Psoas muscle (tissue), 7 donors: ENCODE measurements at regions not wholly inside any gene's neighbourhood (a gene's known extent, or its start where the extent isn't known, plus 50 kb on each side); places are given as distances from the start of the nearest gene placed in this dataset.

ENCODE experiments used
- ATAC-seq, 4 donors: fragments of 200-7000 bp; cut with Tn5 transposase; one replicate each; pipeline ENCODE4 v1.9.1; 2020; ENCODE audit warnings: moderate library complexity in 3 of 4, mild to moderate bottlenecking in 2 of 4
- DNase-seq, 2 donors: peaks; one replicate each; pipeline ENCODE4 v3.0.0-alpha.2; 2020
- H3K27ac ChIP-seq: fragments of 200-600 bp; one replicate; pipeline ENCODE4 v1.8.0; 2022
- H3K27me3 ChIP-seq, 3 donors: fragments of 200-600 bp in 1 of 3; one replicate each; pipeline versions ENCODE4 v1.6.1 to v1.8.0; 2013 to 2022; ENCODE audit warnings: low read length in 2 of 3, mild to moderate bottlenecking in 2 of 3, moderate library complexity in 1 of 3; ENCODE audit not compliant: insufficient read depth in 3 of 3
- H3K36me3 ChIP-seq, 2 donors: fragments of 200-600 bp in 1 of 2; one replicate each; pipeline versions ENCODE4 v1.6.1 to v1.8.0; 2013 to 2022; ENCODE audit warnings: low read depth in 1 of 2, mild to moderate bottlenecking in 1 of 2, moderate library complexity in 1 of 2; ENCODE audit not compliant: insufficient read depth in 1 of 2
- H3K4me1 ChIP-seq: fragments of 200-600 bp; one replicate; pipeline ENCODE4 v1.8.0; 2022
- H3K4me3 ChIP-seq: fragments of 200-600 bp; one replicate; pipeline ENCODE4 v1.8.0; 2022; ENCODE audit warnings: mild to moderate bottlenecking
- H3K9me3 ChIP-seq: fragments of 200-600 bp; one replicate; pipeline ENCODE4 v1.8.0; 2022
- WGBS, 3 donors: extraction: QIAGEN DNeasy Blood & Tissue Kit; methylation state at CpG; one replicate each; pipeline versions ENCODE4 v1.1.6 to v1.1.7; 2013; 5-methylcytosine and 5-hydroxymethylcytosine counted together
- intact Hi-C, 2 donors: fragments of 100-400 bp; cut with DNase I; formaldehyde crosslinking; loops; one replicate each; pipeline versions ENCODE4 v1.11.0 to v1.14.2; 2022
- TF ChIP-seq, protein P1 (sequence below): fragments of 200-600 bp; IDR thresholded peaks from one replicate; pipeline ENCODE4 v1.8.0; 2022; ENCODE audit warnings: antibody characterized with exemption
- donor health status: healthy with polysubstance abuse.
- donor health status: DM: no; HTN: no; CAD: no; lungs with moderate emphysema.
- donor health status: Bipolar disorder and iron deficiency.
- donor health status: healthy.
- donor health status: DM: yes; HTN: yes; CAD: no.
- donor health status: DM: no; HTN: no; CAD: no.
- donor health status: DM: yes; HTN: yes; CAD: no.

DNA sequence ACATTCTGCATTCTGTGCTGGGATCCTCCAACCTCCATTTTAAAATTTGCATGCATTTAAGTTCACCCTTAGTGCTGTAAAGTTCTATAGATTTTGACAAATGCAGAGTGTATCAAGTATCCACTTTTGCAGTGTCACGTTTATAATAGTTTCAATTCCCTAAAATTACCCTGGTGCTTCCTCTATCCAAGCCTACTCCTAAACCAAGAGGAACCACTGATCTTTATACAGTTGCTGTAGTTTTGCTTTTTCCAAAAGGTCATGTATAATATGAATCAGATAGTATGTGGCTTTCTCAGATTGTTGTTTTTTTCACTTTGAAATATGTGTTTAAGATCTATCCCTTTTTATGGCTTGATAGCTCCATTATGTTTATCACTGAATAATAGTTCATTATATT, 468.4 kb upstream of the CDH6 start:
- H3K36me3 ChIP-seq, result no peaks in the 10 kb centered on the region

DNA sequence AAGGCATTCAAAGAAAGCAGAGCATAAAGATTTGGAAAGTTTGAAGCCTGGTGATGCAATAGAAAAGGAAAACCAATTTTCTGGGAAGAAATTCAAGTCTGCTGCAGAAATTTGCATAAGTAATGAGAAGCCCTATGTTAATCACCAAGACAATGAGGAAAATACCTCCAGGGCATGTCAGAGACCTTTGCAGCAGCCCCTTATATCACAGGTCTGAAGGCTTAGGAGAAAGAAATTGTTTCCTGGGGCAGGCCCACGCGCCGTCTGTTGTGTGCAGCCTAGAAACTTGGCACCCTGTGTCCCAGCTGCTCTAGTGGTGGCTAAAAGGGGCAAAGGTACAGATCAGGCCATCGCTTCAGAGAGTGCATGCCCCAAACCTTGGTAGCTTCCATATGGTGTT, 495.3 kb upstream of the CDH6 start:
- ATAC-seq, result no peak
- DNase-seq, result no peak

More for the DNA sequence above, 468.4 kb upstream of the CDH6 start:
- Histone ChIP-seq H3K9me3 (no peaks in the 10 kb centered on the region), H3K4me3 (no peak overlapping the region), H3K4me1 (no peaks in the 10 kb centered on the region), H3K27ac (no peak overlapping the region), H3K27me3 (no peaks in the 10 kb centered on the region)
- TF ChIP-seq, protein P1, sequence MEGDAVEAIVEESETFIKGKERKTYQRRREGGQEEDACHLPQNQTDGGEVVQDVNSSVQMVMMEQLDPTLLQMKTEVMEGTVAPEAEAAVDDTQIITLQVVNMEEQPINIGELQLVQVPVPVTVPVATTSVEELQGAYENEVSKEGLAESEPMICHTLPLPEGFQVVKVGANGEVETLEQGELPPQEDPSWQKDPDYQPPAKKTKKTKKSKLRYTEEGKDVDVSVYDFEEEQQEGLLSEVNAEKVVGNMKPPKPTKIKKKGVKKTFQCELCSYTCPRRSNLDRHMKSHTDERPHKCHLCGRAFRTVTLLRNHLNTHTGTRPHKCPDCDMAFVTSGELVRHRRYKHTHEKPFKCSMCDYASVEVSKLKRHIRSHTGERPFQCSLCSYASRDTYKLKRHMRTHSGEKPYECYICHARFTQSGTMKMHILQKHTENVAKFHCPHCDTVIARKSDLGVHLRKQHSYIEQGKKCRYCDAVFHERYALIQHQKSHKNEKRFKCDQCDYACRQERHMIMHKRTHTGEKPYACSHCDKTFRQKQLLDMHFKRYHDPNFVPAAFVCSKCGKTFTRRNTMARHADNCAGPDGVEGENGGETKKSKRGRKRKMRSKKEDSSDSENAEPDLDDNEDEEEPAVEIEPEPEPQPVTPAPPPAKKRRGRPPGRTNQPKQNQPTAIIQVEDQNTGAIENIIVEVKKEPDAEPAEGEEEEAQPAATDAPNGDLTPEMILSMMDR, result no peak
- 51 to 54% (median 53%) methylated on average over 1 of the region's 1 CpG for WGBS, 3 donors
- intact Hi-C loops, result no loop called here
- ATAC-seq, result no peak
- DNase-seq, result no peak

DNA sequence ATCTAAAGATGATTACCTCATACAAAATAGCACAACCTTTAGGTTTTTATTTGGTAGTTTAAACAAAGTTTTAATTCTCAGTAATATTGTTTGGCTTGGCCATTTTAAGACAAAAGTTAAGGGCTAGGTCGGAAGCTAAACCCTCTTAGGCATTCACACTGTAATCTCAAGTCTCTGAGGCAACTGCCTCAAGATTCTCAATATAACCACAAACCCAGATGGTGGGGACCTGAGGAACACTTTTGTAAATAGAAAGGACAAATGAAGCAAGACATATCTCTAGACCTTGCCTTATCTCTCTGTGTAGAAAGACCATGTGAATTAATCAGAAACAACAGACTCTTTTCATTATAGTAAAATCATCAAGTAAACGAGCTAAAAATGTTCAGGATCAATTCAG, 500.2 kb upstream of the CDH6 start:
- no peaks in the 10 kb centered on the region for H3K9me3 ChIP-seq
- no peak overlapping the region for H3K27ac ChIP-seq
- intact Hi-C loops, result no loop called here
- no peaks in the 10 kb centered on the region for H3K36me3 ChIP-seq
- 38 to 40% (median 40%) methylated on average over 2 of the region's 2 CpGs for WGBS, 3 donors
- H3K4me3 ChIP-seq, result no peak overlapping the region
- no peaks in the 10 kb centered on the region for H3K4me1 ChIP-seq
- no peak for DNase-seq
- peaks cover 0 to 2% (median 0%) of the 10 kb centered on the region in 3 donors for H3K27me3 ChIP-seq
- ATAC-seq, result no peak
- TF ChIP-seq, protein P1, result no peak

More for the DNA sequence above, 495.3 kb upstream of the CDH6 start:
- H3K27ac ChIP-seq, result no peak overlapping the region
- WGBS, 3 donors, result 84 to 88% (median 85%) methylated on average over 4 of the region's 4 CpGs
- no peak overlapping the region for H3K4me3 ChIP-seq
- intact Hi-C loops, result no loop called here
- no peaks in the 10 kb centered on the region for H3K36me3 ChIP-seq
- H3K4me1 ChIP-seq, result no peaks in the 10 kb centered on the region
- peaks cover 5% of the 10 kb centered on the region for H3K9me3 ChIP-seq
- peaks cover 0 to 2% (median 0%) of the 10 kb centered on the region in 3 donors for H3K27me3 ChIP-seq
- TF ChIP-seq, protein P1, result no peak

DNA sequence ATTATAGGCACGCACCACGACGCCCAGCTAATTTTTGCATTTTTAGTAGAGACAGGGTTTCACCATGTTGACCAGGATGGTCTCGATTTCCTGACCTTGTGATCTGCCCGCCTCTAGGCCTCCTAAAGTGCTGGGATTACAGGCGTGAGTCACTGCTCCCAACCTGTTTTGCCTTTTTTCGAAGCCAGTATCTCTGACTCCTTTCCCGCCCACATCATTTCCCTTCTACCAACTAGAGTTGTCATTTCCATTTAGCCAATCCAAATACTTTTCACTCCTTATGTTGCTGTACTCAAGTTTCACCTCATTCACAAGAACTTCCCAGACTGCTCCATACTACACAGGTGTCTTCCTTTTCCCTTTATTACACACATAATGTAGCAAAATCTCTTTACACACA, 502.6 kb upstream of the CDH6 start:
- H3K4me1 ChIP-seq, result no peaks in the 10 kb centered on the region
- 86 to 91% (median 88%) methylated on average over 8 of the region's 8 CpGs for WGBS, 3 donors
- DNase-seq (no peak), ATAC-seq (no peak)
- no peak overlapping the region for H3K4me3 ChIP-seq
- TF ChIP-seq, protein P1, result no peak
- no peak overlapping the region for H3K27ac ChIP-seq
- no peaks in the 10 kb centered on the region for H3K36me3 ChIP-seq
- H3K27me3 ChIP-seq, result peaks cover 0 to 2% (median 0%) of the 10 kb centered on the region in 3 donors
- no peaks in the 10 kb centered on the region for H3K9me3 ChIP-seq
- intact Hi-C loops, result no loop called here

DNA sequence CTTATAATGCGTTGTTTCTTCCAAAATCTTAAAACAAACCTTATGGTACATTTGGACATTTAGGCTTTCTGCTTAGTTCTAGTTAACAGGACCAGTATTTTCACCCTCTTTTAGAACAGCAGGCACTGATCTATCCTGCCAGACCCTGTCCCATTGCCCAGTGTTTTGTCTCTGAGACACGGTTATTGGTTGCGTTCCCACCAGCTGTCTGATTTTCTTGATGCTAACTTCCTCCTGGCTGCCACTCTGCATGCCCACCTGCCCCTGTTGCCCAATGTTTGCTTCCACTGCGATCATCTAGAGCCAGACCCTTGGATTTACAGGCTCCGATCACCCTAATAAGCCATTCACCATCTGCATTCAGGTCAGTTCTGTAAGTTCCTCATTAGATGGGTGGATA, 506.0 kb upstream of the CDH6 start:
- Histone ChIP-seq H3K4me3 (no peak overlapping the region), H3K36me3 (no peaks in the 10 kb centered on the region), H3K27me3 (no peaks in the 10 kb centered on the region), H3K9me3 (no peaks in the 10 kb centered on the region), H3K4me1 (no peaks in the 10 kb centered on the region), H3K27ac (no peak overlapping the region)
- DNase-seq (no peak), ATAC-seq (no peak)
- WGBS, 3 donors, result 62 to 86% (median 62%) methylated on average over 5 of the region's 5 CpGs
- TF ChIP-seq, protein P1, result no peak
- intact Hi-C loops, result no loop called here
